ENCODE measurements at regions not wholly inside any gene's neighbourhood (a gene's known extent, or its start where the extent isn't known, plus 50 kb on each side); places are given as distances from the start of the nearest gene placed in this dataset.

DNA sequence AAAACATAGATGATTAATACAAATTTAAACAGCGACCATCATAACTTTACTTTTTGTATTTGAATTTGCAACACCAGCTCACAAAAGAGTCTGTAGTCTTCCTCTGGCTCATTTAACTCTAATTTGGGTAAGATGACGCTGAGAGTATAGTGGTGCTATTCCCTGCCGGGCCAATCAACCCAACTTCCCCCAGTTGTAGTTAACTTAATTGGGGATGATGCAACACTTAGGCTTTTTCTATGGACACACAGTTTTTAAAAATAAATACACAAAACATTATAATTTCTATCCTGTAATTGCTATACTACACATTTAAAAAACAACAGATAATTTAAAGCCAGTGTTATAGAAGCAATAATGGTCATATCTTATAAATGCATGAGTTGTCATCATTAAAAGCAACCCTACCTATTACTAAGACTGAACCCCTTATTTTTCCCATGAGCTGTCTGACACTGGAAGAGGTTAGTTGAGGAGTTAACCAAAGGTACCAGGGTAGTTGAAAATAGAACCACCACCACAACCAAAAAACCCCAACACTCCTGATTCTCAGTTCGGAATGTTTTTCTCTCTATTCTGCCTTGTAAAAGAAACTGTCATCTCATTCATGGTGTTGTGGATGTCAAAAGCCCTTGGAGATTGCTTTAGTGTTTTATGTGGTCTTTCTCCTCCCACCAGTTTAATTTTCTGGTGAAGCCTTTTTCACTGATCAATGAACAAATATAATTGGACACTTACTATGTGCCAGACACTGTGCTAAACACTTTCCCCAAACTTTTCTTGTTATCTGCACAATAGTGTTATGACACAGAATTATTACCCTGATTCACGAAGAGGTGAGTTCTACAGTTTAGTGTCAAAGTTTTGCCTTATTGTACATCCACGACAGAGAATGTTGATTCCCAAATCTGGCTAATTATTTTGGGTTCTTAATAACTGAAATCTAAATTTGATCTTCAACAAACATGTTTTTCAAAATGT, 61.5 kb upstream of the RAPGEF2 start:
- no peak for FAIRE-seq

GRCh38 chr4:159042097-159042605, 60.7 kb upstream of the RAPGEF2 start:
- no peak for FAIRE-seq

GRCh38 chr4:159042868-159043267, 60.0 kb upstream of the RAPGEF2 start:
- FAIRE-seq, result no peak

DNA sequence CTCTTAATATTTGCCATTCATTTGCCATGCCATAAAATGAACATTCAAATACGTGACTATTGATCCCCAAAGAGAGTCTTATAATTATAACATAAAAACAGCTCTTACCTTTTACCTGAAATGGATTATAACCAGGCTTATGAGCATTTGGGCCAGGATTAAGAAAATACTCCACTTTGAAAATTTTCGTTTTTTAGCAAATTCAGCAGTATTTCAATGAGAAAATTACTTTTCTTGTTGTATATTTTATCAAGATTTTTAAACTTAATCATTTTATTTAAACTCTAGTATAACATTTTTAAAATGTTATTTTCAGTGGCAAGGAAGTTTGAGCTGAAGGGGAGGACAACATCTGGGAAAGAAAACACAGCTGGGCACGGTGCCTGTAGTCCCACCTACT, 59.0 kb upstream of the RAPGEF2 start:
- FAIRE-seq, result no peak

- no peak for FAIRE-seq
These were observed 57.6 kb upstream of the RAPGEF2 start for GRCh38 chr4:159045321-159045720.

GRCh38 chr4:159046683-159047082, 56.2 kb upstream of the RAPGEF2 start:
- no peak for FAIRE-seq

DNA sequence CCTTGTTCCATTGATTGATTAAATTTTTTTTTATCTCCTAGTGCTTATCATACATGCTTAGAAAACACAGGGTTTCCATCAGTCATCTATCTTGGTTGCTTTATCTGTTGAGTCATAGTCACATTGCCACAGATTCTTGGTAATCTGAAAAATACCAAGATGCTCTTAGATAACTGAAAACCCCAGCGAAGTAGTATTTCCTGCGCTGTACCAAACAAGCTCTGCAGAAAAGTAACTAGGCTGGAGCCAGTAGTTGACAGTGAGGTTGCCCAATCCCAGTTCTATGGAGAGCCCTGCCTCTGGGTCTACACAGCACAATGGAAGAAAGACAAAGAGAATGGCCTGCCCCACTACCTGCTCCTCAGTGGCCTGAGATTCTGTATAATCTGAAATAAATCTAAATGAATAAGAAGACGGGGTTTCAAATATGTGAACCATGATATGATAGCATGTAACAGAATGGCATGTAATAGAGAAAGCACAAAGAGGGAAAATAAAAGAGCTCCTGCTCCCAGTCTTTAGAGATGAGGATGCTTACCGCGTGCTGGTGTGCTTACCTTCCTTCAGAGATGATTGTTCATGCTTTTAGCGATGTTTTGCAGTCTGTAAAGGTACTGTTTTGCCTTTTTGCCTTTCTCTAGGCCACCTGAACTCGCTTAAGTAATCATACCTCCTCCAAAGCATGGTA, 55.3 kb upstream of the RAPGEF2 start:
- no peak for FAIRE-seq

- no peak for FAIRE-seq
These were observed 54.6 kb upstream of the RAPGEF2 start for GRCh38 chr4:159048166-159048886.

DNA sequence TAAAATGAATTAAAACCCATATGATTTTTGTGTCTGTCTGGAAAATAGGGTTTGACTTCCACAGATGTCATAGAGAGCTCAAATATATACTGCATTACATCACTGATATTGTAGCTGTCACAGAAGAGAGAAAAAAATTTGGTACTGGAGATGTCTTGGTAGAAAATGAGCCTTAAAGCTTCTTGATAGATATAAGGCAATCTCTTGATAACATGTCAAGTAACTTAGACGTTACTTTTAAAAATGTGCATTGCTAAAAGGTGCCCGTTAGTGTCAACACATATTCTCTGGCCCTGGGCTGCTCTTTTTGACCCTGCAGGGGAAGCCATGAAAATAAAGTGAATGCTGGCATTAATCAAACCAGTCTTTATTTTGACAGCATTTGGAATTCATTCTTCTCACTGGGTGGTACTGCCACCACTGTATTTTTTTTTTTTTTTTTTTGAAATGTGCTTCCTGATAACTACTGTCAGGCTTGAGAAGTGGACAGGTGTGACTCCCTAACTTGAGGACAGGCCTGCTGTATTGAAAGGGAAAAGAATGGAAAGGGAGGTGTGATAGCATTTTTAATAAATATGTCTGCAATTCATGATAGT, 53.0 kb upstream of the RAPGEF2 start:
- FAIRE-seq, result no peak

GRCh38 chr4:159051245-159052071, 51.4 kb upstream of the RAPGEF2 start:
- no peak for FAIRE-seq

- no peak for FAIRE-seq
These were observed 50.6 kb upstream of the RAPGEF2 start for GRCh38 chr4:159052315-159052714.

Data from colon (tissue), 2 donors.